Lower leg skin (tissue), 3 donors: ENCODE measurements at regions not wholly inside any gene's neighbourhood (a gene's known extent, or its start where the extent isn't known, plus 50 kb on each side); places are given as distances from the start of the nearest gene placed in this dataset.

Experiments
- POLR2A ChIP-seq, 2 donors: fragments of 450-650 bp; IDR thresholded peaks; one replicate each; pipeline ENCODE4 v1.6.1; 2016 to 2017; ENCODE audit warnings: antibody characterized with exemption in 2 of 2, mild to moderate bottlenecking in 1 of 2, moderate library complexity in 1 of 2
- TF ChIP-seq, protein P1 (sequence below), 3 donors: fragments of 450-650 bp; IDR thresholded peaks; one replicate each; pipeline ENCODE4 v1.5.1; 2016; ENCODE audit warnings: antibody characterized with exemption in 3 of 3, mild to moderate bottlenecking in 3 of 3, moderate library complexity in 2 of 3

DNA sequence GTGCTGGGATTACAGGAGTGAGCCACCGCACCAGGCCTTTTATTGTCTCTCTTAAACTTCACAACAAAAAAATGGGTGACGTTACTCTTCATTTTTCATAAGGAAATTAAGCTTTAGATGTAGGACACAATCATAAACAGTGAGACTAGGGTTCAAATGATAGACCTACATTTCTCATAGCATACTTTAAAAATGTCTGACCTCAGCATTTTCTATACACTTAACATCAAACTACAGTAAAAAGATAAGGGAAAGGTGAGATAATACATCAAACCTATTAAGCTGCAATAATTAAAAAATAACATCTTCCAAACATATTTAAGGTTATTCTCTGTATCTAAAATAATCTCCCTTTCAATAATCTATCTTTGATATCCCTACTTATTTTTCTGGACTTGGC, 914.2 kb downstream of the FAM181B start:
- TF ChIP-seq, protein P1, sequence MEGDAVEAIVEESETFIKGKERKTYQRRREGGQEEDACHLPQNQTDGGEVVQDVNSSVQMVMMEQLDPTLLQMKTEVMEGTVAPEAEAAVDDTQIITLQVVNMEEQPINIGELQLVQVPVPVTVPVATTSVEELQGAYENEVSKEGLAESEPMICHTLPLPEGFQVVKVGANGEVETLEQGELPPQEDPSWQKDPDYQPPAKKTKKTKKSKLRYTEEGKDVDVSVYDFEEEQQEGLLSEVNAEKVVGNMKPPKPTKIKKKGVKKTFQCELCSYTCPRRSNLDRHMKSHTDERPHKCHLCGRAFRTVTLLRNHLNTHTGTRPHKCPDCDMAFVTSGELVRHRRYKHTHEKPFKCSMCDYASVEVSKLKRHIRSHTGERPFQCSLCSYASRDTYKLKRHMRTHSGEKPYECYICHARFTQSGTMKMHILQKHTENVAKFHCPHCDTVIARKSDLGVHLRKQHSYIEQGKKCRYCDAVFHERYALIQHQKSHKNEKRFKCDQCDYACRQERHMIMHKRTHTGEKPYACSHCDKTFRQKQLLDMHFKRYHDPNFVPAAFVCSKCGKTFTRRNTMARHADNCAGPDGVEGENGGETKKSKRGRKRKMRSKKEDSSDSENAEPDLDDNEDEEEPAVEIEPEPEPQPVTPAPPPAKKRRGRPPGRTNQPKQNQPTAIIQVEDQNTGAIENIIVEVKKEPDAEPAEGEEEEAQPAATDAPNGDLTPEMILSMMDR (IDR thresholded peaks at IDR 0.05) = no peak
- no peak for TF ChIP-seq POLR2A (IDR thresholded peaks at IDR 0.05)
